ENCODE measurements at regions not wholly inside any gene's neighbourhood (a gene's known extent, or its start where the extent isn't known, plus 50 kb on each side); places are given as distances from the start of the nearest gene placed in this dataset.

DNA sequence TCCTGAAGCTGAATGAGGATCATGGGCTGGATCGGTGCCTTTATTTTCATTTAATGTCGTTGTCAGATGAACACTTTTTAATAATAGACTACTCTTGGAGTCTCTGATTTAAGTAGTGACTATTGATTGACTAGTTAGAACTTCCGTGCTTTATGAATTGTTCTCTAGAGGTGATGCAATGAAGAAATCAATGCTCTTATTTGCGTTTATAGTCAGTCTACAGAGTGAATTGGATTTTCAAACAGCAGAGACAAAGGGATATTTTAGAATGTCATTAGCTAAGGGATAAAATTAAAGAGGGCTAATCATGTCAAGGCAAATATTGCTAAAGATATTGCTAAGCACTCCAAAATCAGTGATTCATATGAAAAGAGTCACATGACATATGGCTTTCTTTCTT is 652.0 kb upstream of the NRP1 start:
- H3K4me3 ChIP-seq, result no peak overlapping the region
- no peak overlapping the region for H3K27ac ChIP-seq
- H3K9me3 ChIP-seq, result no peaks in the 10 kb centered on the region
- WGBS, 2 donors, result 83 to 90% methylated on average over 4 of the region's 4 CpGs
- no peaks in the 10 kb centered on the region for H3K27me3 ChIP-seq
- TF ChIP-seq POLR2A (IDR thresholded peaks at IDR 0.05), result no peak
- TF ChIP-seq, protein P1, sequence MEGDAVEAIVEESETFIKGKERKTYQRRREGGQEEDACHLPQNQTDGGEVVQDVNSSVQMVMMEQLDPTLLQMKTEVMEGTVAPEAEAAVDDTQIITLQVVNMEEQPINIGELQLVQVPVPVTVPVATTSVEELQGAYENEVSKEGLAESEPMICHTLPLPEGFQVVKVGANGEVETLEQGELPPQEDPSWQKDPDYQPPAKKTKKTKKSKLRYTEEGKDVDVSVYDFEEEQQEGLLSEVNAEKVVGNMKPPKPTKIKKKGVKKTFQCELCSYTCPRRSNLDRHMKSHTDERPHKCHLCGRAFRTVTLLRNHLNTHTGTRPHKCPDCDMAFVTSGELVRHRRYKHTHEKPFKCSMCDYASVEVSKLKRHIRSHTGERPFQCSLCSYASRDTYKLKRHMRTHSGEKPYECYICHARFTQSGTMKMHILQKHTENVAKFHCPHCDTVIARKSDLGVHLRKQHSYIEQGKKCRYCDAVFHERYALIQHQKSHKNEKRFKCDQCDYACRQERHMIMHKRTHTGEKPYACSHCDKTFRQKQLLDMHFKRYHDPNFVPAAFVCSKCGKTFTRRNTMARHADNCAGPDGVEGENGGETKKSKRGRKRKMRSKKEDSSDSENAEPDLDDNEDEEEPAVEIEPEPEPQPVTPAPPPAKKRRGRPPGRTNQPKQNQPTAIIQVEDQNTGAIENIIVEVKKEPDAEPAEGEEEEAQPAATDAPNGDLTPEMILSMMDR (IDR thresholded peaks at IDR 0.05), result no peak
- H3K36me3 ChIP-seq (ENCODE audit: low read depth, missing control alignments), result no peaks in the 10 kb centered on the region
- H3K4me1 ChIP-seq, result no peaks in the 10 kb centered on the region
- no peak for DNase-seq
- intact Hi-C loops (cut with DNase I; ENCODE audit: low total_unique reads), result no loop called here

DNA sequence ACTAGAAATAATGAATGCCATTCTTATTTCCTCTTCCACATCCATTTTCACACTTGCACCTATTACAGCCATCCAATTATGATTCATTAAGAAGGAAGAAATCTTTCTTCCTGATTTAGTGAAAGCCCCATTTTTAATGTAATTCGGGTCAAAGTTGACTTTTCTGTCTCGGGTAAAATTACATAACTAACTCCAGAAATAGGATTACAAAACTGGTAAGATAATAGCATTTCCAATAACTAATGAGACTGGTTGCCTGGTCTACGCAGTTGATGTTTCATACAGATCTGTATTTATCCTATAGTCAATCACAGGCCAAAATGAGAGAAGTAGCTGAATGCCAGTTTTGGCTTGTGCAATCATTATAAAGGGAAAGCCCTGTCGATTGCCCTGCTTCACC is 651.5 kb upstream of the NRP1 start:
- no peak overlapping the region for H3K27ac ChIP-seq
- H3K4me3 ChIP-seq, result no peak overlapping the region
- no peaks in the 10 kb centered on the region for H3K36me3 ChIP-seq (ENCODE audit: low read depth, missing control alignments)
- TF ChIP-seq, protein P1 (IDR thresholded peaks at IDR 0.05), result no peak
- TF ChIP-seq POLR2A (IDR thresholded peaks at IDR 0.05), result no peak
- no peak for DNase-seq
- H3K9me3 ChIP-seq, result no peaks in the 10 kb centered on the region
- 81 to 94% methylated on average over 4 of the region's 4 CpGs for WGBS, 2 donors
- intact Hi-C loops (cut with DNase I; ENCODE audit: low total_unique reads), result no loop called here
- no peaks in the 10 kb centered on the region for H3K27me3 ChIP-seq
- H3K4me1 ChIP-seq, result no peaks in the 10 kb centered on the region

DNA sequence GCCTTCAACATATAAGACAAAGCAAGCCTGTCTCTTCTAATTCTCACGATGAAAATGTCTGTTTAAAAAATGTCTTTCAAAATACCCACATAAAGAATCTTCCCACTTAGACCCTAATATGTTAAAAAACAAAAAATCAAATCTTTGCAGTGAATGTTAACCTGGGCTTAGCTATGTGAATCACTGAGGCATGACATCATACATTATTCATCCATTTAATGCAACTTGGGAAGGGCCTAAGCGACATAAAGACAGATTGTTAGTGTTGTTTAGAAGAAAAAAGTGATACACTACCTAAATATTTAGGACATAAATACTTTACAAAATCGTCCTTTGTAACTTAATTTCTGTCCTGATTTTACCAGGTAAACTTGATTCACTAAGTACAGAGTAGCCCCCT is 648.5 kb upstream of the NRP1 start:
- 82 to 86% methylated on average over 3 of the region's 3 CpGs for WGBS, 2 donors

DNA sequence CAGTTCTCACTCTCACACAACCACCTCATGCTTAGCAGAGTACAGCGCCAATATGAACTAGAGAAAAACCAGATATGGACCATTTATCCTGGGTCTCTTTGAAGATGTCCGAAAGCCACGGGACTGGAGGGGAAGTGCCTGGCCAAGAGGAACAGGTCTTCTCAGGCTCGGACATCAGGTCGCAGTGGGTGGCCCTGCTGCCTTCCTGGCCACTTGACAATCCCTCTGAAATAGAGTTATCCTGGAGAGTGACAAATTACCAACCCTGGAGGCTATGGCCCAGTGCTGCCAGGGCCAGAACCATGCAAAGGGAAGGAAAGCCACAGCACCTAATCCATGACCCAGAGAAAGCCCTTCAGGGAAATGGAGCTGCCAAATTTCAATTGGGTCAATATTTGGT is 646.8 kb upstream of the NRP1 start:
- H3K9me3 ChIP-seq, result no peaks in the 10 kb centered on the region
- no peak for DNase-seq
- no peaks in the 10 kb centered on the region for H3K4me1 ChIP-seq
- no peak for TF ChIP-seq POLR2A (IDR thresholded peaks at IDR 0.05)
- TF ChIP-seq, protein P1 (IDR thresholded peaks at IDR 0.05), result no peak
- WGBS, 2 donors, result 88 to 97% methylated on average over 5 of the region's 5 CpGs
- no peak overlapping the region for H3K4me3 ChIP-seq
- H3K27me3 ChIP-seq, result no peaks in the 10 kb centered on the region
- H3K36me3 ChIP-seq (ENCODE audit: low read depth, missing control alignments), result no peaks in the 10 kb centered on the region
- intact Hi-C loops (cut with DNase I; ENCODE audit: low total_unique reads), result no loop called here
- H3K27ac ChIP-seq, result no peak overlapping the region

More for the DNA sequence above, 648.5 kb upstream of the NRP1 start:
- TF ChIP-seq, protein P1 (IDR thresholded peaks at IDR 0.05), result no peak
- TF ChIP-seq POLR2A (IDR thresholded peaks at IDR 0.05), result no peak
- H3K27me3 ChIP-seq, result no peaks in the 10 kb centered on the region
- no peaks in the 10 kb centered on the region for H3K4me1 ChIP-seq
- no peak overlapping the region for H3K27ac ChIP-seq
- H3K4me3 ChIP-seq, result no peak overlapping the region
- no peak for DNase-seq
- H3K9me3 ChIP-seq, result no peaks in the 10 kb centered on the region
- H3K36me3 ChIP-seq (ENCODE audit: low read depth, missing control alignments), result no peaks in the 10 kb centered on the region
- intact Hi-C loops (cut with DNase I; ENCODE audit: low total_unique reads), result no loop called here

DNA sequence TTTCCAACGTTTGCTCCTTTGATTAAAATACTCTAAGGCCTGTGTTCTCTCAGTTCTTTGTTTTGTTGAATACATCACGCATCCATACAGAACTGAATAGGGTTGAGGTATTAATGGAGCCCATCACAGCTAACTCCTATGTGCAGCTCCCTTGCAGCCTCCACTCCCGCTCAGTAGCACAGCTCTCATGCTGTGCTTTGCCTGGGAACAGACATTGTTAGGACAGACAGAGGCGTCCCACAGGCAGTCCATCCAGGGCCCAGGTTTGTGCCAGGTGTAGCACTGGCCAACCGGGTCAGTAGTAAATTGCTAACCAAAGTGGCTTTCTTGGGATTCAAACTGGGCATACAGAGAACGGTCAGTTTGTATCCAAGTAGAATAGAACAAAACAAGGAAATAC is 644.7 kb upstream of the NRP1 start:
- Histone ChIP-seq H3K27me3 (no peaks in the 10 kb centered on the region), H3K4me1 (no peaks in the 10 kb centered on the region), H3K36me3 (ENCODE audit: low read depth, missing control alignments) (no peaks in the 10 kb centered on the region), H3K27ac (no peak overlapping the region), H3K9me3 (no peaks in the 10 kb centered on the region), H3K4me3 (no peak overlapping the region)
- intact Hi-C loops (cut with DNase I; ENCODE audit: low total_unique reads), result no loop called here
- WGBS, 2 donors, result 90 to 93% methylated on average over 6 of the region's 6 CpGs
- TF ChIP-seq, protein P1 (IDR thresholded peaks at IDR 0.05), result no peak
- no peak for TF ChIP-seq POLR2A (IDR thresholded peaks at IDR 0.05)
- DNase-seq, result no peak
